HepG2 (cell line): ENCODE measurements at regions not wholly inside any gene's neighbourhood (a gene's known extent, or its start where the extent isn't known, plus 50 kb on each side); places are given as distances from the start of the nearest gene placed in this dataset.

ENCODE experiments used
- ATAC-seq: fragments of 200-7000 bp; cut with Tn5 transposase; 3 replicates; pipeline ENCODE4 v1.9.1; 2020; ENCODE audit warnings: mild to moderate bottlenecking, moderate library complexity
- BruUV-seq: library from RNA; stranded (reverse); fragments of 400-500 nt; replicated peaks from 2 replicates; lab custom pipeline; 2021; lab: Mats Ljungman, UMichigan
- CTCF ChIA-PET: fragments of 300-600 bp; formaldehyde crosslinking; extraction: SDS; loops from one replicate; lab custom pipeline; 2021; ENCODE audit warnings: low total read pairs, inconsistent platforms, low intra/inter-chr PET ratio; lab: Yijun Ruan, JAX
- POLR2A ChIA-PET: fragments of 350-600 bp; sonication (Branson Sonifier 250); formaldehyde crosslinking; loops from one replicate; lab custom pipeline; 2020; ENCODE audit warnings: antibody characterized with exemption, inconsistent platforms; lab: Yijun Ruan, JAX
- DNase-seq: peaks from one replicate; pipeline ENCODE4 v3.0.0-alpha.2; 2015; ENCODE audit warnings: low spot score
- FAIRE-seq: peaks from 3 replicates; lab custom pipeline; 2011; peaks lifted over from hg19 to GRCh38; lab: Jason Lieb, UNC
- H2AFZ ChIP-seq: one replicate; pipeline ENCODE4 v1.6.1; 2011; ENCODE audit warnings: low read length, inconsistent platforms
- H3K27ac ChIP-seq: fragments of 300-600 bp; 3 replicates; pipeline ENCODE4 v1.8.0; 2011; ENCODE audit warnings: mixed run types, mild to moderate bottlenecking, mixed read lengths, low read length, inconsistent platforms; ENCODE audit not compliant: insufficient read depth; ENCODE audit errors: extremely low read length
- H3K27me3 ChIP-seq, 2 experiments: fragments of 200-600 bp in 1 of 2; 2 replicates in 1 of 2; 3 replicates in 1 of 2; pipeline versions ENCODE4 v1.6.0 to v1.8.0; 2011; ENCODE audit warnings: low read length in 2 of 2, mild to moderate bottlenecking in 2 of 2, moderate library complexity in 2 of 2, inconsistent platforms in 1 of 2; ENCODE audit not compliant: insufficient read depth in 2 of 2, control insufficient read depth in 1 of 2
- H3K36me3 ChIP-seq, 2 experiments: fragments of 200-600 bp in 1 of 2; replicated peaks in 1 of 2; 2 replicates in 1 of 2; 3 replicates in 1 of 2; pipeline versions ENCODE4 v1.5.1 to v1.8.0; 2011; ENCODE audit warnings: low read length in 2 of 2, inconsistent platforms in 1 of 2; ENCODE audit not compliant: insufficient read depth in 2 of 2, control insufficient read depth in 1 of 2
- H3K4me1 ChIP-seq: 2 replicates; pipeline ENCODE4 v1.5.1; 2012; ENCODE audit warnings: low read length, inconsistent platforms; ENCODE audit not compliant: insufficient read depth
- H3K4me2 ChIP-seq: 2 replicates; pipeline ENCODE4 v1.6.0; 2011; ENCODE audit warnings: low read depth, low read length, inconsistent platforms
- H3K4me3 ChIP-seq, 3 experiments: fragments of 200-600 bp in 1 of 3; sonication (generic), shearing (Covaris generic) in 1 of 3; replicated peaks in 1 of 3; 2 replicates each; pipeline ENCODE4 v1.5.1; 2011 to 2016; ENCODE audit warnings: low read length in 3 of 3, inconsistent platforms in 2 of 3, low read depth in 2 of 3, mild to moderate bottlenecking in 2 of 3, control low read depth in 1 of 3, mixed read lengths in 1 of 3; ENCODE audit not compliant: insufficient read depth in 1 of 3
- H3K79me2 ChIP-seq: one replicate; pipeline ENCODE4 v1.6.1; 2011; ENCODE audit warnings: low read length, inconsistent platforms; ENCODE audit not compliant: insufficient read depth
- H3K9ac ChIP-seq: 2 replicates; pipeline ENCODE4 v1.6.0; 2011; ENCODE audit warnings: mild to moderate bottlenecking, low read depth, low read length, inconsistent platforms; ENCODE audit not compliant: insufficient read depth
- H3K9me3 ChIP-seq: 2 replicates; pipeline ENCODE4 v1.5.1; 2012; ENCODE audit warnings: mild to moderate bottlenecking, low read length
- H4K20me1 ChIP-seq: 2 replicates; pipeline ENCODE4 v1.6.0; 2011; ENCODE audit warnings: inconsistent platforms, mild to moderate bottlenecking, low read length, moderate library complexity; ENCODE audit not compliant: insufficient read depth
- ADNP ChIP-seq: sonication (generic); formaldehyde crosslinking; IDR thresholded peaks from 2 replicates; pipeline ENCODE4 v1.4.0; 2020; ENCODE audit warnings: missing genetic modification reagents
- ATRX ChIP-seq: sonication (generic); formaldehyde crosslinking; IDR thresholded peaks from 2 replicates; pipeline ENCODE4 v1.4.0; 2020; ENCODE audit warnings: missing genetic modification reagents, borderline replicate concordance
- DPF2 ChIP-seq: sonication (generic); formaldehyde crosslinking; IDR thresholded peaks from 2 replicates; pipeline ENCODE4 v1.4.0; 2020; ENCODE audit warnings: mild to moderate bottlenecking, low read depth, missing genetic modification reagents, borderline replicate concordance
- FOSL1 ChIP-seq: sonication (generic); formaldehyde crosslinking; IDR thresholded peaks from 2 replicates; pipeline ENCODE4 v1.9.0; 2021; ENCODE audit warnings: missing genetic modification reagents, borderline replicate concordance
- HMGA1 ChIP-seq: sonication (generic); formaldehyde crosslinking; conservative IDR thresholded peaks from 2 replicates; pipeline ENCODE4 v1.4.0; 2020; ENCODE audit warnings: missing genetic modification reagents
- KLF16 ChIP-seq, 2 experiments: sonication (generic) in 1 of 2; formaldehyde crosslinking in 1 of 2; IDR thresholded peaks; 2 replicates each; pipeline versions ENCODE4 v1.6.1 to v1.8.0; 2016 to 2023; ENCODE audit warnings: missing genetic modification reagents in 2 of 2, missing compliant biosample characterization in 1 of 2
- RARA ChIP-seq: IDR thresholded peaks from 2 replicates; pipeline ENCODE4 v1.6.1; 2016; ENCODE audit warnings: missing genetic modification reagents, missing compliant biosample characterization
- SRSF9 ChIP-seq: fragments of 200-400 bp; formaldehyde crosslinking; IDR thresholded peaks from 2 replicates; pipeline ENCODE4 v1.6.1; 2018; ENCODE audit warnings: borderline replicate concordance, mild to moderate bottlenecking, low read depth, low read length; ENCODE audit not compliant: insufficient read depth, poor library complexity, severe bottlenecking
- THYN1 ChIP-seq: sonication (generic); formaldehyde crosslinking; IDR thresholded peaks from 2 replicates; pipeline ENCODE4 v1.8.1; 2023; ENCODE audit warnings: low read depth, mild to moderate bottlenecking, moderate library complexity, missing genetic modification reagents, borderline replicate concordance
- ZKSCAN1 ChIP-seq: fragments of 150-350 bp; IDR thresholded peaks from 2 replicates; pipeline ENCODE4 v1.6.1; 2014; ENCODE audit warnings: low read length
- ZNF644 ChIP-seq: IDR thresholded peaks from 2 replicates; pipeline ENCODE4 v1.6.1; 2016; ENCODE audit warnings: low read depth
- ZNF761 ChIP-seq: sonication (generic); formaldehyde crosslinking; conservative IDR thresholded peaks from 2 replicates; pipeline ENCODE4 v1.4.0; 2020; ENCODE audit warnings: mild to moderate bottlenecking, missing genetic modification reagents
- WGBS: methylation state at CpG from one replicate; pipeline ENCODE4 v1.1.6; 2017; ENCODE audit warnings: low lambda C conversion rate; 5-methylcytosine and 5-hydroxymethylcytosine counted together
- in situ Hi-C: cut with HindIII; loops from 2 replicates; pipeline ENCODE4 v1.10.0; 2017; ENCODE audit warnings: low pct_unique_long_range_greater_than_20kb; ENCODE audit not compliant: extremely low pct_ligation_motif_present
- intact Hi-C: fragments of 100-400 bp; cut with micrococcal nuclease; formaldehyde crosslinking; loops from one replicate; pipeline ENCODE4 v1.10.0; 2022; ENCODE audit not compliant: unreplicated experiment
- TF ChIP-seq, protein P1 (sequence below), 2 experiments: sonication (generic) in 1 of 2; formaldehyde crosslinking in 1 of 2; IDR thresholded peaks; 2 replicates each; pipeline versions ENCODE4 v1.5.1 to v1.6.1; 2011 to 2020; ENCODE audit warnings: borderline replicate concordance in 1 of 2, low read depth in 1 of 2, low read length in 1 of 2, mild to moderate bottlenecking in 1 of 2, missing genetic modification reagents in 1 of 2, moderate library complexity in 1 of 2
- TF ChIP-seq, protein P2 (sequence below): sonication (generic); formaldehyde crosslinking; IDR thresholded peaks from 2 replicates; pipeline ENCODE4 v1.4.0; 2020; ENCODE audit warnings: missing genetic modification reagents; ENCODE audit errors: not compliant biosample characterization
- TF ChIP-seq, protein P3 (sequence below): sonication (generic); formaldehyde crosslinking; IDR thresholded peaks from 2 replicates; pipeline ENCODE4 v1.4.0; 2020; ENCODE audit warnings: missing genetic modification reagents, borderline replicate concordance

DNA sequence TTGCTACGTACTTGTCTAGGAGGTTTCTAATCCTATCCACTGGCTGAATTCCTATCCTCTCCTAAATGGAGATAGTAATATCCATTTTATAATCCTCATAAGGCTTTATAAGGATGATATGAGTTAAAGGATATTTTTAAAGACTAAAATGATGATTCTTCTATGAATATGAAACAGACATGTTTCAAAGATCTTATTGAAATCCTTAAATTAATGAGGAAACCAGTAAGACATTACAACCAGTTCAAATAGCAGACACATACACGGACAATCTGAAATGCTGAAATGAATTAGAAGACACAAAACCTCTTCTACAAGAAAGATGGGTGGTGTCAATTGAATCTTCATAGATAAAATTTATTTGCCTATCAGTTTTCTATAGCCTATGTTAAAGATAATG, 132.9 kb upstream of the ANK3 start (continued):
- TF ChIP-seq SRSF9, result no peak
- TF ChIP-seq KLF16 (CRISPR knock-in tag; IDR thresholded peaks at IDR 0.05), result no peak
- no peak for TF ChIP-seq ZNF761 (CRISPR knock-in tag)
- TF ChIP-seq THYN1 (CRISPR knock-in tag), result no peak
- no peak for TF ChIP-seq RARA (CRISPR knock-in tag)
- no peak for TF ChIP-seq ZNF644 (CRISPR knock-in tag)
- TF ChIP-seq, protein P1, sequence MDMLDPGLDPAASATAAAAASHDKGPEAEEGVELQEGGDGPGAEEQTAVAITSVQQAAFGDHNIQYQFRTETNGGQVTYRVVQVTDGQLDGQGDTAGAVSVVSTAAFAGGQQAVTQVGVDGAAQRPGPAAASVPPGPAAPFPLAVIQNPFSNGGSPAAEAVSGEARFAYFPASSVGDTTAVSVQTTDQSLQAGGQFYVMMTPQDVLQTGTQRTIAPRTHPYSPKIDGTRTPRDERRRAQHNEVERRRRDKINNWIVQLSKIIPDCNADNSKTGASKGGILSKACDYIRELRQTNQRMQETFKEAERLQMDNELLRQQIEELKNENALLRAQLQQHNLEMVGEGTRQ (IDR thresholded peaks at IDR 0.05; ENCODE audit: low read depth, low read length), result no peak
- TF ChIP-seq, protein P1 (CRISPR knock-in tag; IDR thresholded peaks at IDR 0.05; ENCODE audit: borderline replicate concordance), result no peak
- TF ChIP-seq, protein P2, sequence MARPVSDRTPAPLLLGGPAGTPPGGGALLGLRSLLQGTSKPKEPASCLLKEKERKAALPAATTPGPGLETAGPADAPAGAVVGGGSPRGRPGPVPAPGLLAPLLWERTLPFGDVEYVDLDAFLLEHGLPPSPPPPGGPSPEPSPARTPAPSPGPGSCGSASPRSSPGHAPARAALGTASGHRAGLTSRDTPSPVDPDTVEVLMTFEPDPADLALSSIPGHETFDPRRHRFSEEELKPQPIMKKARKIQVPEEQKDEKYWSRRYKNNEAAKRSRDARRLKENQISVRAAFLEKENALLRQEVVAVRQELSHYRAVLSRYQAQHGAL, result no peak

DNA sequence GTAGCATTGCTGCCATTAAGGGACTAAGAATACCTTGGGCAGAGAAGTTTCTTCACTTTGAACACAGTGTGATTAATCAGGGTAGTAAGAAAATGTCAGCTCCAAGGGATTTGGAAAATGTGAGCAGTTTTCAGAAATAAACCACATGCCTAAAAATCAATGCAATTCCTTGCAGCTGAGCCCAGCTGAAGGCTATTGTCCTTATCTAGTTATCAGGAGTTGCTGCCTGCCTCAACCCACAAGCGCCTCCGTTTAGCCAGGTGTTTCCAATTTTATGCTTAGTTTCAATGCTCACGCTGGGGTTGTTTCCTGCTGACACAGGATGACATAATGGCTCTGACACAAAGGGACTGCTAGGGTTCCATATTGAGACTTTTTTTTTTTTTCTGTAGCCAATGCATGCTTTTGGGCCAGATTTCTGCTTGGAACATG, 132.3 kb upstream of the ANK3 start:
- no peak overlapping the region for H3K27ac ChIP-seq
- intact Hi-C loops, result no loop called here
- CTCF ChIA-PET, result no interaction called here
- WGBS, result 39% methylated on average over 2 of the region's 3 CpGs
- no peak for ATAC-seq
- no peak for FAIRE-seq
- H3K4me1 ChIP-seq, result no peaks in the 10 kb centered on the region
- no peaks in the 10 kb centered on the region for H3K79me2 ChIP-seq
- H2AFZ ChIP-seq, result no peak overlapping the region
- BruUV-seq, result no TSS peak
- POLR2A ChIA-PET, result no interaction called here
- H3K27me3 ChIP-seq, result no peaks in the 10 kb centered on the region
- H4K20me1 ChIP-seq, result no peaks in the 10 kb centered on the region
- no peaks in the 10 kb centered on the region for H3K36me3 ChIP-seq
- H3K4me3 ChIP-seq, result no peak overlapping the region
- H3K9ac ChIP-seq, result no peak overlapping the region
- TF ChIP-seq, protein P3, sequence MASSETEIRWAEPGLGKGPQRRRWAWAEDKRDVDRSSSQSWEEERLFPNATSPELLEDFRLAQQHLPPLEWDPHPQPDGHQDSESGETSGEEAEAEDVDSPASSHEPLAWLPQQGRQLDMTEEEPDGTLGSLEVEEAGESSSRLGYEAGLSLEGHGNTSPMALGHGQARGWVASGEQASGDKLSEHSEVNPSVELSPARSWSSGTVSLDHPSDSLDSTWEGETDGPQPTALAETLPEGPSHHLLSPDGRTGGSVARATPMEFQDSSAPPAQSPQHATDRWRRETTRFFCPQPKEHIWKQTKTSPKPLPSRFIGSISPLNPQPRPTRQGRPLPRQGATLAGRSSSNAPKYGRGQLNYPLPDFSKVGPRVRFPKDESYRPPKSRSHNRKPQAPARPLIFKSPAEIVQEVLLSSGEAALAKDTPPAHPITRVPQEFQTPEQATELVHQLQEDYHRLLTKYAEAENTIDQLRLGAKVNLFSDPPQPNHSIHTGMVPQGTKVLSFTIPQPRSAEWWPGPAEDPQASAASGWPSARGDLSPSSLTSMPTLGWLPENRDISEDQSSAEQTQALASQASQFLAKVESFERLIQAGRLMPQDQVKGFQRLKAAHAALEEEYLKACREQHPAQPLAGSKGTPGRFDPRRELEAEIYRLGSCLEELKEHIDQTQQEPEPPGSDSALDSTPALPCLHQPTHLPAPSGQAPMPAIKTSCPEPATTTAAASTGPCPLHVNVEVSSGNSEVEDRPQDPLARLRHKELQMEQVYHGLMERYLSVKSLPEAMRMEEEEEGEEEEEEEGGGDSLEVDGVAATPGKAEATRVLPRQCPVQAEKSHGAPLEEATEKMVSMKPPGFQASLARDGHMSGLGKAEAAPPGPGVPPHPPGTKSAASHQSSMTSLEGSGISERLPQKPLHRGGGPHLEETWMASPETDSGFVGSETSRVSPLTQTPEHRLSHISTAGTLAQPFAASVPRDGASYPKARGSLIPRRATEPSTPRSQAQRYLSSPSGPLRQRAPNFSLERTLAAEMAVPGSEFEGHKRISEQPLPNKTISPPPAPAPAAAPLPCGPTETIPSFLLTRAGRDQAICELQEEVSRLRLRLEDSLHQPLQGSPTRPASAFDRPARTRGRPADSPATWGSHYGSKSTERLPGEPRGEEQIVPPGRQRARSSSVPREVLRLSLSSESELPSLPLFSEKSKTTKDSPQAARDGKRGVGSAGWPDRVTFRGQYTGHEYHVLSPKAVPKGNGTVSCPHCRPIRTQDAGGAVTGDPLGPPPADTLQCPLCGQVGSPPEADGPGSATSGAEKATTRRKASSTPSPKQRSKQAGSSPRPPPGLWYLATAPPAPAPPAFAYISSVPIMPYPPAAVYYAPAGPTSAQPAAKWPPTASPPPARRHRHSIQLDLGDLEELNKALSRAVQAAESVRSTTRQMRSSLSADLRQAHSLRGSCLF (CRISPR knock-in tag), result no peak
- TF ChIP-seq HMGA1 (CRISPR knock-in tag), result no peak
- TF ChIP-seq ADNP (CRISPR knock-in tag), result no peak
- no peak for TF ChIP-seq DPF2
- TF ChIP-seq FOSL1, result no peak
- TF ChIP-seq ZKSCAN1, result no peak
- TF ChIP-seq ATRX (CRISPR knock-in tag), result no peak
- TF ChIP-seq, all 625 proteins: peak for 0
- Histone ChIP-seq H3K4me2 (no peak overlapping the region), H3K9me3 (no peaks in the 10 kb centered on the region)
- in situ Hi-C loops, result no loop called here
- DNase-seq, result no peak
